ENCODE measurements at regions not wholly inside any gene's neighbourhood (a gene's known extent, or its start where the extent isn't known, plus 50 kb on each side); places are given as distances from the start of the nearest gene placed in this dataset.
"Not testable (repeated sequence)": the region's sequence is repeated elsewhere in the genome, so short reads cannot be mapped to it uniquely, and the experiment has no call there.

DNA sequence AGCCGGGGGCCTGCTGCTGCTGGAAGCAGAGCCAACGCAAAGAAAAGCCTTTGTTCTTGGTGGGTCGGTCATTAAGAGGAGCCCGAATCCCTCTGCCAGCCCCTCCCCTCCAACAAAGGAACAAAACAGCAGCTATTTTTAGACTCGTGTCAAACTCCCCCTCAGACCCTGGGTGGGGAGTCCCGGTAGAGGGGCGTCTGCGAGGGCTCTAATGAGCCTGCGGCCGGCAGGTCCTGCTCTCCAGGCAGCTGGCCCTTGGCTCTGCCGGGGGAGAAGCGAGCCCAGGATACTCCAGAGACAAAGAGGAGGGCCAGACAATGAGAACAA lies 114.0 kb downstream of the LHX2 start:
- DNase-seq (ENCODE audit: low read depth), result no peak

DNA sequence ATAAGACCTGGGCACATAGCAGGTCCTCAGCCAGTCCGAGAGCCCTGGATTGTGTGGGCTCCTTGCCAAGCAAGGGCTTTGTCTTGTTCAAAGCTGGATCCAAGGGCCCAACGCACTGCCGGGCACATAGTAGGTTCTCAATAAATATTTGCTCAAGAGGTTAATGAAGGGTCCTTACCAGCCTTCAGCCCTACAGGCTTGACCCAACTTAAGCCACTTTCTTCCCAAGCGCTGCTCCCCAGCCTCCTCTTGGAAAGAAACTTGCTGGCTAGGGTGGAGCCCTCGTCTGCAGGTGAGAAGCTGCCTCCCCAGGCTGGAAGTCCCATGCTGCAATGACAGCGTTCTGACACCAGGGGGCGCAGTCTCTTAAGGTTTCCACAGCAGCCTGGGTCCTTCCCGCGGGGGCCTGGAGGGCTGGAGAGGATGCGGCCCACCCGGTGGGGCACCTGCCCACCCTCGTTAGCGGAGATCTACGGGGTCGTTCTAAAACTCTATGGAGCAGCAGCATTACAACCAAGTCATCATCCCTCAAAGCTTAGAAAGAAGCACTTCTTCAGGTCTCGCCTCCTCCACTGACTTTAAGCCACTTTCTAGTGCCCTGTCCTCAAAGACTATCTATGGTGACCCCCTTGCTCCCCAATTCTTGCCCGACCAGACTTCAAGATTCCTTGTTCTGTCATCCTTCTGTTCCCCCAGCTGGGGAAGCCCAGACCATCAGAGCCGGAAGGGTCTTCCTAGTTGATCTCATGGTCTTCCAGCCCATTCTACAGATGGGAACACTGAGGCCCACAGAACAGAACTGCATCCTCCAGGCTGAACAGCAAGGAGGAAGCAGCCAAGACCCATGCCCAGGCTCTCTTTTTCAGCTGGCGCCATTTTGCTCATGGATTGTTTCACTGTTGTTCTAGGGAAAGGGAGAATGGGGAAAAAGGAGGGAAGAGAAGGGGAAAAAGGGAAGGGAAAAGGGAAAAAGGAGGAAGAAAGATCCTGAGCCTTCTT lies 115.4 kb downstream of the LHX2 start:
- peak; percentile 28 for DNase-seq (ENCODE audit: low read depth)

DNA sequence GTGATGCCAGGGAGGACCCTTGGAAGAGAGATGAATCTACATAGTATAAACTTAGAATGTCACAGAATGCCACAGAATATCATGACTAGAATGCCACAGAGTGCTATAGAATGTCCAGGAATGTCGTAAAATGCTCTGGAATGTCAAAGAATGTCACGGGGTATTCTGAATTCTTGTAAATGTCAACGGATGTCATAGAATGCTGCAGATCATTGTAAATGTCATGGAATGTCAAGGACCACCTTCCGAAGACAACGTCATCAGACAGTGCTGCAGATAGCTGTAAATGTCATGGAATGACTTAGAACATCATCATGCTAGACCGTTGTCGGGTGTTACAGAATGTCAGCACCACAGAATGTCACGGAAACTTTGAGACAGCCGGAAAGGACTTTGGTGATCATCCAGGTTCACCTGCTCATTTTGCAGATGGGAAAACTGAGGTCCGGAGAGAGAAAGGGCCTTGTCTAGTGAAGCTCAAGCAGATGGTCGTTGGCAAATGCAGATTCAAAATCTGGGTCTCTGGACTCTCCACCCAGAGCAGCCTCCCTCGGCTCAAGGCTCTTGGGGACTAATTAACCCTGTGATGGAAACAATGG lies 117.1 kb downstream of the LHX2 start:
- DNase-seq (ENCODE audit: low read depth), result no peak

DNA sequence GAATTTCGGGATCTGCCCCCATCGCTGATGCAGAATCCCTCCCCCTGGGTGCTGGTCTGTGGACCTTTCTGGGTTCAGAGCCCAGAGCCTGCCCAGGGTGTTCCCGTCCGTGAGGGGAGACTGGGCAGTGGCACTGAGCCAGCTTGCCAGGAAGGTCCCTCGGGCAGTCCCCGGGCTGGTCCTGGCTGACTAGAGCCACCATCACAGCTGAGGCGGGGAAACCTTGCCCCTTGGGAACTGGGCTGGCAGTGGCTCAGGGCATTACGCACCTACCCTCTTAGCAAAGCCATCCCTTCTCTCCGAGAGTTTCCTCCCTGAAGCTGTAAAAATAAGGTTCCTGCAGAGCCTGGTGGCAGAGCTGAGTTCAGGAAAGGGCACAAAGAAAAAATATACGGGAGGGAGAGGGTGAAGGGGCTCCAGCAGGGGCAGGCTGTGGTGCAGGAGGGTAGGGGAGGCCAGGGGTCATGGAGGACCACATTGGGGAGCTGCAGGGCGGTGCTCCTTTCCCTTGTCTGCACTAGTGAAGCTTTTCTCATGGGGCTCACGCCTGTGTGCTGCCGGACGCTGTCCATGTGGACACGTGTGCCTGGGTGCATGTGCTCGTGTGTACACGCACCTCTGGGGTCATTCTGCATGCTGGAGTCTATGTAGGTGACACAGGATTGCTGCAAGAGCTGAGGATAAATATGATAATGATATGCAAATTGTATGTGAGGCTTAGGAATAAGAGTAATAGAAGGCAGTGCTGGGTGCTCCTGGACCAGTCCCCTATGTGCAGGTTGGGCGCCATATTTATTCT lies 118.9 kb downstream of the LHX2 start:
- no peak for DNase-seq (ENCODE audit: low read depth)

DNA sequence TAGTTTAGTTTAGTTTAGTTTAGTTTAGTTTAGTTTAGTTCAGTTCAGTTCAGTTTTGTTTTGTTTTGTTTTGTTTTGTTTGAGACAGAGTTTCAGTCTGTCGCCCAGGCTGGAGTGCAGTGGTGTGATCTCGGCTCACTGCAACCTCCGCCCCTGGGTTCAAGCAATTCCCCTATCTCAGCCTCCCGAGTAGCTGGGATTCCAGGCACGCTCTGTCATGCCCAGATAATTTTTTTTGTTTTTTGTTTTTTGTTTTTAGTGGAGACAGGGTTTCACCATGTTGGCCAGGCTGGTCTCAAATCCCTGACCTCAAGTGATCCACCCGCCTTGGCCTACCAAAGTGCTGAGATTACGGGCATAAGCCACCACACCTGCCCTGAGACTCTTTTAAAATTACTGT lies 120.0 kb downstream of the LHX2 start:
- DNase-seq (ENCODE audit: low read depth), result not testable (repeated sequence)

DNA sequence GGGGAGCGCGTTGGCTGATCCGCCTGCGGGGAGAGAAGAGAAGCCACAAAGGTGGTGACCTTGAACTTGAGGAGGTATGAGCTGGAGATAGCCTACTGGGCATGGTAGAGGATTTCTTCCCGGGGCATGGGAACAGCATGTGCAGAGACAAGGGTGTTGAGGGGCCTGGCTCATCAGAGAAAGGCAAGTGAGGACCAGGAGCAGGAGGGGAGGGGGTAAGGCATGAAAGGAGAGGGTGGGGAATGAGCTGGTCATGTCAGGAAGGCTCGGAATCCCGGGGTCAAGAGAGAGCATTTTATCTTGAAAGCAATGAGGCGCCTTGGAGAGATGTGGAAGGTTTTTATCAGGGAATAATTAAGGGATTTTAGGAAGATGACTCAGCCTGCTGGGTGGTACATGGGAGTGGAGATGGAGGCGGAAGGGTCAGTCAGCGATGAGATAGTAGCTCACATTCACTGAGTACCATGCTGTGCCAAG lies 121.1 kb downstream of the LHX2 start:
- DNase-seq (ENCODE audit: low read depth), result no peak

DNA sequence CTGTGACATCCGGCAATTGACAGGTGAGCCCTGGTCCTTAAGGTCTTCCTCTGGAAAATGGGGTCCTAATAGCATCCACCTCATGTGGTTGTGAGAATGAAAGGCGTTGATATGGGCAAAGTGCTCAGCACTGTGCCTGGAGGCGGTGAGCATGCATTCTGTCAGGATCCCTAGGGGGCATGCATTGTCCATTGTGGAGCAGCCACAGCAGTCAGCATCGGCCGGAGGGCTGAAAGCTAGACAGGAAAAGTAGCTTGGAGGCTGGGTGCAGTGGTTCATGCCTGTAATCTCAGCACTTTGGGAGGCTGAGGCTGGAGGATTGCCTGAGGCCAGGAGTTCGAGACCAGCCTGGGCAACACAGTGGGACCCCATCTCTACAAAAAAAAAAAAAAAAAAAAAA lies 122.2 kb downstream of the LHX2 start:
- no peak for DNase-seq (ENCODE audit: low read depth)

DNA sequence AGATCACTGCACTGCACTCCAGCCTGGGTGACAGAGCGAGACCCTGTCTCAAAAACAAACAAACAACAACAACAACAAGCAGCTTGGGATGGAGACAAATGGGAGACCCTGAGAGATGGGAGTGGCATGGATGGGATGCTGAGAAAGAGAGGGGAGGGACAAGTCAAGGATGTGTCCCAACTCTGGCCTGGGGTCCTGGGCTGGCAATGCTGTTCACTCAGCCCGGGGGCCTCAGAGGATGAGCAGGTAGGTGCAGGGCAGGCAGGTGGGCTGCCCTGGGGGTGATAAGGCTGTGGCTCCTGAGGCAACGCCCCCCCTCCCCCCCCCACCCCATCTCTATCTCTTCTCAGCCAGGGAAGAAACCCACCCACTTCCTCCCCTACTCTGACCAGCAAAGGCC lies 123.0 kb downstream of the LHX2 start:
- DNase-seq (ENCODE audit: low read depth), result no peak

DNA sequence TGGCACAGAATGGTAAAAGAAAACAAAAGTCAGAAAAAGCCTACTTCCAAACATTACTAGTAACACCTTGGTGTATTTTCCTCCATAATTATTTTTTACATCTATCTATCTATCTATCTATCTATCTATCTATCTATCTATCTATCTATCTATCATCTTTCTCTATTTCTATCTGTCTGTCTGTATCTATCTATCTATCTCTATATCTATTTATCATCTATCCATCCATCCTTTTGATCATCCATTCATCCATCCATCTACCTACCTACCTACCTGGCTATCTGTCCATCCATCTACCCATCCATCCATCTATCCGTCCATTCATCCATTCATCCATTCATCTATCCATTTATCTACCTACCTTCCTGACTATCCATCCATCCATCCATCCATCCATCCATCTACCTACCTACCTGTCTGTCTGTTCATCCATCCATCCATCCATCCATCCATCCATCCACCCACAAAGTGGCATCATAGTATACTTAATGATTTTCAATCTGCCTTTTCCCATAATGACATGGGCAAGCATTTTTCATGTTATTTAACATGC lies 121.9 kb upstream of the NEK6 start:
- DNase-seq (ENCODE audit: low read depth), result no peak

DNA sequence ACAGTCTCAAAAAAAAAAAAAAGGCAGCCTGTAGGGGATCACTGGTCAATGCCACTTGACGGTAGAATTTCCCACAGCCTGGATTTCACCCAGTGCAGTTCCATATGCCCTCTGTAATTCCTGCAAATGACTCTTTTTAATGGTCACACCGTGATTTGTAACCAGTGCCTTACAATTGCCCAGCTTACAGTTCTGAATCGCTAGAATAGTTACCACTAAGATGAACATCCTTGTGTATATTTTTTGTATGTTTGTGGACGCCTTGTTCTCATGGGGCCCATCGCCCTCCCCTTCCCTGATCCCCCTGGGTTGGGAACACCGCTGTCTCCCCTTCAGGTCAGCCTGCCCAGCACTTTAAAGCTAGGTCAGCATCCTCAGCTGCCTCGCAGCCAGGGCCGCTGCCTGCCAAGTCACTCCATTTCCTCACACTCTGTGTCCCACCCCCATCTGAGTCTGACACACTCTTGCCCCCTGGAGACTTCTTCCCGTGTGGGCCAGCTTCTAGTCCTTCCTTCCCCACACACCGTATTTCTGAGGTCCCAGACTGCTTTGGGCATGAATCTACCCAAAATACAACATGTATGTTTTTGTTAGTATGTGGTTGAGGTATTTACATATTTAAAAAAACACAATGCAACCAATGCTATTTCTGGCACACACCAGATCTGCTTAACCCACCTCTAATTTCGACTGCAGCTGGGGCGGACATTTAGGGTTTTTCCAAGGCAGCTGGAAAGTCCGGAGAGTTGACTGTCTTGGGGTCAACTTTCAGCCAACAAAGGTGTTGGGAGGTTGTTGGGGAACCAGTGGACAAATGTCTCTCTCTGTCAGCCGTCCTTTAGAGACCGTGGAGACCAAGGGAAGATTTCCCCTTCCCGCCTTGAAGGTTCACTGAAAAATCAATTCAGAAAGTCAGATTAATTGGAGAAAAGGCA lies 120.5 kb upstream of the NEK6 start:
- peak; percentile 63 for DNase-seq (ENCODE audit: low read depth)

DNA sequence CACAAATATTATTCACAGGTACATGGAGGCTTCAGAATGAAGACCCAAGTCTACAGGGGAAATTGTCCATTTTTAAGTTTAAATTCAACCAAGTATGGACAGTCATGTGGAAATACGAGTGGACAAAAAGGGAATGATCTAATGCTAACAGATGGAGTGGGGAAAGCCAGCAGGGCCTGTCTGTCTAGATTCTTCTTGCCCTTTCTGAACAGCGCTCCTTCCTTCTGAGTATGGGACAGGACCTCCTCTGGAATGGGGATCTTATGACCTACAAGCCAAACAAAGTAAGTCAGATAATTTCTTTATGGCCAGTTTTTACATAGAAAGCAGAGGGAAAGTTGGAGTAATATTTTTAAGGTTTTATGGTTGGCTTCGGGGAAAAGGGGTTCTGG lies 119.8 kb upstream of the NEK6 start:
- DNase-seq (ENCODE audit: low read depth), result no peak

DNA sequence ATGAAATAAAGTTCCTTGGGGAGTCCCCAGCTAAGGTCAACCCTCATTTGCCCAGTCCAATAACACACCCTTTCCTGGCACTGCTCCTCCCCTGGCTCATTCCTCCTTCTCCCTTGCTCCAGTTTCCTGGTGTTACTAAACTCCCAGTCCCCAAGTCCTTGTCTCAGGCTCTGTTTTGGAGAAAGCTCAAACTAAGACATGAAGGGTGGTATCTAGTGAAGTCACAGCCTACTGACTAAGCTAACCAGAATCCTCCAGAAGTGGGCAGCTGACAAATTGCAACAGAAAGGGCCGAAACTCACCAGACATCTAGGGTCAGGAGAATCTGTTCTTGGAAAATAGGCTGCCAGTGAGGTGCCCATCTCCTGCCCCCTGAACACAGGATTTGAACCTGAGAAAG lies 118.7 kb upstream of the NEK6 start:
- DNase-seq (ENCODE audit: low read depth), result peak; percentile 85

DNA sequence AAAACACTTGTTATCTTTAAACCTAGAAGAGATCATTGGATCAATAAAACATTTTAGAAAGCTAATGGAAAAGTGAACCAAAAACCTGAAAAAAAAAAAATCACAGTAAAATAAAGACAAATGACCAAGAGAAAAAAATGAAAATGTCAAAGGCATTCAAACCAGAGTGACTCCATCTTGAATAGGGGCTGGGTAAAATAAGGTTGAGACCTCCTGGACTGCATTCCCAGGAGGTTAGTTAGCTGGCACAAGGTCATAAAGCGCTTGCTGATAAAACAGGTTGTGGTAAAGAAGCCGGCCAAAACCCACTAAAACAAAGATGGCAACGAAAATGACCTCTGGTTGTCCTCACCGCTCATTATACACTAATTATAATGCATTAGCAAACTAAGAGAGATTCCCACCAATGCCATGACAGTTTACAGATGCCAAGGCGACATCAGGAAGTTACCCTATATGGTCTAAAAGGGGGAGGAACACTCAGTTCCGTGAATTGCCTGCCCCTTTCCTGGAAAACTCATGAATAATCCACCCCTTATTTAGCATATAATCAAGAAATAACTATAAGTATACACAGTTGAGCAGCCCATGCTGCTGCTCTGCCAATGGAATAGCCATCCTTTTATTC lies 116.7 kb upstream of the NEK6 start:
- no peak for DNase-seq (ENCODE audit: low read depth)

DNA sequence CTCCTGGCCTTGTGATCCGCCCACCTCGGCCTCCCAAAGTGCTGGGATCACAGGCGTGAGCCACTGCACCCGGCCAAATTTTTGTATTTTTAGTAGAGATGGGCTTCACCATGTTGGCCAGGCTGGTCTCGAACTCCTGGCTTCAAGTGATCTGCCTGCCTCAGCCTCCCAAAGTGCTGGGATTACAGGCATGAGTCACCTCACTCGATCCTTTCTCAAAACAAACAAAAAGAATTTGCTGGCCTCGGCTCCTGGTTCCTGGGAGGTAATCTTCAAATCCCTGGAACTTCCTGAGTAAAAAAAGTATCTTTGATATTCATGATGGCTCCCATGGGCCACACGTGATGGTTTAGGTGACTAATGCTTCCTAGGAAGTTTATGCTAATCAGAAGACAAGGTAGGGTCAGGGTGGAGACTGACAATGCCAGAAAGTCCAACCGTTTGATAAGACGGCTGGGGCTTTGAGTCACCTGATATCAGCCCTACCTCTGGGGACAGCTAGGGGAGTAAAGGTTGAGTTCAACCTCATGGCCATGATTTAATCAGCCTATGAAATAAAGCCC lies 113.1 kb upstream of the NEK6 start:
- peak; percentile 41 for DNase-seq (ENCODE audit: low read depth)

DNA sequence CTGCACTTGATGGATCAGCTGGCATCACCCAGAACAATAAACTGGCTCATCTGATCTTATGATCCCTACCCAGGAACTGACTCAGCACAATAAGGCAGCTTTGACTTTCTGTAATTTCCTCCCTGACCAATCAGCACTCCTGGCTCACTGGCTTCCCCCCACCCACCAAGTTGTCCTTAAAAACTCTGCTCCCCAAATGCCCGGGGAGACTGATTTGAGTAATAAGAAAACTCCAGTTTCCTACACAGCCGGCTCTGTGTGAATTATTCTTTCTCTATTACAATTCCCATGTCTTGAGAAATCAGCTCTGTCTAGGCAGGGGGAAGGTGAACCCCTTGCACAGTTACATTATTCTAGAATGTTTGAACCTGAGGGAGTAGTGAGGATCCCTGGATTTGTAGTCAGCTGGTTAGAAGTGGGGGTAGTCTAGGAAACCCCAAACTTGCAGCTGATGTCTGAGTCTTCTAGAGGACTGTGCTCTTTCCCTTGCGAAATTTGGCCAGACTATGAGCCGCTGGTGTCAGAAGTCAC lies 111.7 kb upstream of the NEK6 start:
- no peak for DNase-seq (ENCODE audit: low read depth)

DNA sequence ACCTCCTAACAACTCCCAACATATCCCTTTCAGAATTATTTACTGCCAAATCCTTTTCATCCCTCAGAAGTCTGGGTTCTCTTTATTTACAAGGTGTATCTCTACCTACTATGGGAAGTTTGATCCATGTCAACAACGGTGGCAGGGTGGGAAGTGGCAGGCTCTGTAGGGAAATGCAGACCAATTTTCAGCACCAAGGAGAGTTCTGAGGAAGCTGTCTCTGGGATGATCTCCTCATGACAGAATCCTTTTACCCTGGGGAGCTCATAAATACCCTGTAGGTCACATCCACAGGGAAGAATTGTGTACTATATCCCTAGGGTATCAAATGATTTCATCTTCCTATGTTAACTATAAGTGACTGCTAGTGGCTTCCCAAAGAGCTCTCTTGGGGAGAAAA lies 107.8 kb upstream of the NEK6 start:
- DNase-seq (ENCODE audit: low read depth), result no peak

DNA sequence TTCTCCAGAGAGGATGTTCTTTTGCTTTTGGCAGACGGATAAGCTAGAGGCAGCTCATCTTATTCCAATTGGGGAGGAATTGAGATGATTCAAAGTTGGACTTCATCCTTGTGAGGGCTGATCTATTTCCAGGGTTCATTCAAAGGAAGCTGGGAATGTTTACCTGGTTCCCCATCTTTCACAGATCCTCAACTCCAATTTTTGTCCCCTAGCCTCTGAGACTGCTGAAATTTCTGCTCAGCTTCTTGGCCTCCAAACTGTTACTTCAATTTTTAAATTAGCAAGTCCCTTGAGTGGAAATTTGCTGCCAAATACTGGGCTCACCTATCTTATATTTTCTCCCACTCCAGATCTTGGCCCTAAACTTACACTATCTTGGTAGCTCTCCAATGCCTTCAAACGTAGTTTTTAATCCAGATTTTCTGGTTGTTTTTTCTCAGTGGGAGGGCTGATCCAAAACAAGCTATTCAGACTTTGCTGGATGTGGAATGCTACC lies 93.9 kb upstream of the NEK6 start:
- no peak for DNase-seq (ENCODE audit: low read depth)

DNA sequence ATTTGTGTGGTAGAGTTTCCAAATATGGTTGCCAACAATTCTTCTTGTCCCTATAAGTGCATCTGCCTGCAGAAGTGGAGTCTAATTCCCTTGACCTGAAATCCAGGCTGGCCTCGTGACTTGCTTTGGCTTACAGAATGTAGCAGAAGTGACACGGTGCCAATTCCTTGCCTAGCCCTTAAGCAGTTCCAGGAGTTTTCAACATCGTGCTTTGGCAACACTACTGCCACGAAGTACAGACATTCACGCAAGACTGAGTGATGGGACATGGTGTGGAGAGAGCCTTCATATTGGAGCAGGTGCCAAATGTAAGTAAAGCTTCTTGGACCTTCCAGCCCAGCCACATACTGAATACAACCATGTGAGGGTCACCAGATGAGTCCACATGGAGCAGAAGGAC lies 92.9 kb upstream of the NEK6 start:
- DNase-seq (ENCODE audit: low read depth), result no peak

DNA sequence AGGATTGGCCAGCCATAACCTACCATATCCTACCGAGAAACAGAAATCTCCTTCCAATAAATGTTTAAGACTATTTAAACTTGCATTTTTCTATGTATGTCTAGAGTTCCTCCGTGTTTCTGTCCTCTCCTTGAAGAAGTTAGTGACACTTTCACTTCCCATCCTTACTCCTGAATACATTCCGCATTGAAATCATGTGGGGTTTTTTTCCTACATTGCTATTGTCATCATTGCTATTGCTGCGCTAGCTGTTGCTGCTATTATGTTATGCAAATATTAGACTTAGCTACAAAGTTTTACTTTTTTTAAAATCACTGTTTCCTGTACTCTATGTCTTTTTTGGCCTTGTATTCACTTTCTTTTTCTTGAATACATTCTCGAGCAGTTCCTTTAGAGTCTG lies 83.3 kb upstream of the NEK6 start:
- no peak for DNase-seq (ENCODE audit: low read depth)

DNA sequence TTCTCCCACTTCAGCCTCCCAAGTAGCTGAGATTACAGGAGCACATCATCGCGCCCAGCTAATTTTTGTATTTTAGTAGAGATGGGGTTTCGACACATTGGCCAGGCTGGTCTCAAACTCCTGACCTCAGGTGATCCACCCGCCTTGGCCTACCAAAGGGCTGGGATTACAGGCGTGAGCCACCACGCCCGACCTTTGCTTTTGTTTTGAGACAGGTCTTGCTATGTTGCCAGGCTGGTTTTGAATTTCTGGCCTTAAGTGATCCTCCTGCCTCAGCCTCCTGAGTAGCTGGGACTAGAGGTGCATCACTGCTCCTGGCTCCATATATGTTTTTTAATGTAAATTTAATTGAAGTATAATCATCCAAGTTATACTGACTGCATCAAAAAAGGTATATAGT lies 80.2 kb upstream of the NEK6 start:
- not testable (repeated sequence) for DNase-seq (ENCODE audit: low read depth)
